Karpas-422 (cell line): ENCODE measurements at regions not wholly inside any gene's neighbourhood (a gene's known extent, or its start where the extent isn't known, plus 50 kb on each side); places are given as distances from the start of the nearest gene placed in this dataset.

Experiments used
- DNase-seq: peaks from one replicate; pipeline ENCODE4 v3.0.0-alpha.2; 2015
- H2AFZ ChIP-seq: fragments of 200-600 bp; sonication (generic); 2 replicates; pipeline ENCODE4 v1.6.1; 2014; ENCODE audit warnings: antibody characterized with exemption, low read length, mixed read lengths
- H3K27ac ChIP-seq: fragments of 200-600 bp; sonication (generic); 2 replicates; pipeline ENCODE4 v1.5.1; 2014; ENCODE audit warnings: mild to moderate bottlenecking, low read length, moderate library complexity
- H3K27me3 ChIP-seq: fragments of 200-600 bp; sonication (generic); 2 replicates; pipeline ENCODE4 v1.6.1; 2014; ENCODE audit warnings: low read length, mixed read lengths
- H3K36me3 ChIP-seq: fragments of 200-600 bp; sonication (generic); 2 replicates; pipeline ENCODE4 v1.6.1; 2014; ENCODE audit warnings: low read length, mixed read lengths; ENCODE audit not compliant: insufficient read depth
- H3K4me1 ChIP-seq: fragments of 200-600 bp; sonication (generic); 2 replicates; pipeline ENCODE4 v1.6.1; 2014; ENCODE audit warnings: mild to moderate bottlenecking, low read length, mixed read lengths
- H3K4me2 ChIP-seq: fragments of 200-600 bp; sonication (generic); 2 replicates; pipeline ENCODE4 v1.6.1; 2014; ENCODE audit warnings: low read length, low read depth, mild to moderate bottlenecking; ENCODE audit not compliant: poor library complexity, severe bottlenecking
- H3K4me3 ChIP-seq: fragments of 200-600 bp; sonication (generic); 2 replicates; pipeline ENCODE4 v1.5.1; 2014; ENCODE audit warnings: mild to moderate bottlenecking, antibody characterized with exemption, low read length, mixed read lengths
- H3K79me2 ChIP-seq: fragments of 200-600 bp; sonication (generic); 2 replicates; pipeline ENCODE4 v1.6.1; 2014; ENCODE audit warnings: mild to moderate bottlenecking, low read length, mixed read lengths
- H3K9ac ChIP-seq: fragments of 200-600 bp; sonication (generic); 2 replicates; pipeline ENCODE4 v1.6.0; 2014; ENCODE audit warnings: low read length
- H3K9me2 ChIP-seq: fragments of 200-600 bp; sonication (generic), shearing (Covaris generic); replicated peaks from 2 replicates; pipeline ENCODE4 v1.6.0; 2014; ENCODE audit warnings: mild to moderate bottlenecking, low read length, moderate library complexity; ENCODE audit not compliant: insufficient read depth
- H3K9me3 ChIP-seq: fragments of 300-700, 200-600 bp; sonication (generic); 2 replicates; pipeline ENCODE4 v1.6.1; 2014; ENCODE audit warnings: low read length, mixed read lengths
- H4K20me1 ChIP-seq: fragments of 200-600 bp; sonication (generic); 2 replicates; pipeline ENCODE4 v1.6.1; 2014; ENCODE audit warnings: mild to moderate bottlenecking, antibody characterized with exemption, low read length, low read depth; ENCODE audit not compliant: insufficient read depth

DNA sequence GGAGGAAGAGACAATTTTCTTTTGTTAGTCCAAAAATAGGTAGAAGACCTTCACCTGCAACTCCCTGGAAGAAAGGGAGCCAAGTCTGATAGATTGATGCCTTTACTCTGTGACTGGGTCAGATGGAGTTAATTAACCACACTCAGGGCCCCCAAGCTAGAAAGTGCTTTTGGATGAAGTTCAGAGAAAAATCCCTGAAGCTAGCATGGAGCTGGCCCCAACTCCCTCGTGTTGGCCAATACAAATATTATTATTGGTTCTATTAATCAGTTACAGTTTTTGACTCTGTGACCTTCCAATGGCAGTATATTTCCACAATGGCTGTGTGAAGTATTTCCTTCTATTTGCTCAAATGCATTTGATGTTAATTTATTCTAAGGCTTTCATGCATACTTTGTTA, 1753.5 kb downstream of the EFNA5 start:
- H3K79me2 ChIP-seq: no peaks in the 10 kb centered on the region
- no peaks in the 10 kb centered on the region for H3K4me1 ChIP-seq
- H3K9me3 ChIP-seq: peaks cover 36% of the 10 kb centered on the region
- H3K4me3 ChIP-seq: no peak overlapping the region
- no peak overlapping the region for H3K27ac ChIP-seq
- no peak overlapping the region for H2AFZ ChIP-seq
- H4K20me1 ChIP-seq: no peaks in the 10 kb centered on the region
- no peaks in the 10 kb centered on the region for H3K36me3 ChIP-seq
- no peaks in the 10 kb centered on the region for H3K9me2 ChIP-seq
- no peaks in the 10 kb centered on the region for H3K27me3 ChIP-seq
- no peak for DNase-seq
- H3K4me2 ChIP-seq: no peak overlapping the region
- no peak overlapping the region for H3K9ac ChIP-seq

DNA sequence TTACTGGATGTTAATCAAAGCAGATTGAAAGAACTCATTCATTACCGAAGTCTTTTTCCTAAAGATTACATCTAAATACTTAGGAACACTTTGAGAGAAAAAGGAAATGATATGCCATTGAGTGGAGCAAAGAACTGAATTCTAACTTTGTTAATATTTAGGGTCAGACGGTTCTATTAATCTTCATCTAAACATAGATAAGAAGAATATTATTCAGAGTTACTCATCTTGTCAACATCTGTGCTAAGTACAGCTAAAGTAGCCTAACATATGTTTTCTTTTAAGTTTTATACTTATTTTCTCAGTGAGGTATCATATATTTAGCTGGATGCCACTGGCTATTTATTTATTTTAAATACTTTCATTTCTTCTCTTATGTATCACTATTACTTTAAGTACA, 1763.7 kb downstream of the EFNA5 start:
- Histone ChIP-seq H3K9me3 (peaks cover 32% of the 10 kb centered on the region), H3K4me3 (no peak overlapping the region), H3K4me2 (no peak overlapping the region), H3K9me2 (no peaks in the 10 kb centered on the region), H3K27me3 (no peaks in the 10 kb centered on the region), H3K9ac (no peak overlapping the region), H3K79me2 (no peaks in the 10 kb centered on the region), H3K27ac (no peak overlapping the region), H4K20me1 (no peaks in the 10 kb centered on the region), H3K36me3 (no peaks in the 10 kb centered on the region), H3K4me1 (no peaks in the 10 kb centered on the region), H2AFZ (no peak overlapping the region)
- no peak for DNase-seq

DNA sequence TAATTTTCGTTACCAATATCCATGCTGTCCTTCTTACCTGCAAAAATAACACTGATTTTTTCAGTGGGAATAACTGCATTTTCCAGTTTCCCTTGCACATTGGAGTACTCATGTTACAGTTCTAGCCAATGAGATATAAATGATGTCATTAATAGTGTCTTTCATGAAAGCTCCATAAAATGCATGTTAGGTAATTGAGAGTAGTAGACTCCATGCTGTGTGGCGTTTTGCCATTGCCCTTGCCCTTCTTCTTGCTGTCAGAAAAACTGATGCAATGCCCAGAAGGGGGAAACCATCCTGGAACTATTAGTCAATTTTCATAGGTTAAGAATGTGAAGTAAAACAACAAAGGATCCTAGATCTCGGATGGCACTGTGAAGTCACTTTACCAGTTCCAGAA, 1765.3 kb downstream of the EFNA5 start:
- Histone ChIP-seq H3K79me2 (no peaks in the 10 kb centered on the region), H3K4me2 (no peak overlapping the region), H3K27me3 (no peaks in the 10 kb centered on the region), H3K4me3 (no peak overlapping the region), H2AFZ (no peak overlapping the region), H3K9me2 (no peaks in the 10 kb centered on the region), H3K4me1 (no peaks in the 10 kb centered on the region), H3K36me3 (no peaks in the 10 kb centered on the region), H3K9ac (no peak overlapping the region), H3K9me3 (peaks cover 43% of the 10 kb centered on the region), H3K27ac (no peak overlapping the region), H4K20me1 (no peaks in the 10 kb centered on the region)
- no peak for DNase-seq

DNA sequence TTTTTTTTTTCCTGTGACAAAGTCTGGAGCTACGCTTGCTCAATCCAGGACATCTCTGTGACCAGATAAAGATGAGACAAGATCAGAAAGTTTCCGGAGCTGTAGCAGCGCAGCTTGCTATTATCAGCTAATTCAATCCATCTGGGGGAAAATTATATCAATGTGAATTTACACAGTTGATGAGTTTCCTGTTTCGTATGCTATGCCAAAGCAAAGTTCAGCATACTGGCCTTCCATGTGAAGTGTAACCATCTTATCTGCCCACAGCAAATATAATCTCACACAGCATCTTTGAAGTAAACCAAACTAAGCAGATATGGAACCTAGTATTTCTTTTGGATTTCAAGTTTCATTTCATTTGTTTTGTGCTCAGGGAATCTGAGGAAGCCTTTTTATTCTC, 1767.7 kb downstream of the EFNA5 start:
- DNase-seq: no peak
- Histone ChIP-seq H3K4me2 (no peak overlapping the region), H3K4me3 (no peak overlapping the region), H3K27me3 (no peaks in the 10 kb centered on the region), H3K79me2 (no peaks in the 10 kb centered on the region), H3K27ac (no peak overlapping the region), H3K4me1 (no peaks in the 10 kb centered on the region), H3K9me2 (no peaks in the 10 kb centered on the region), H2AFZ (no peak overlapping the region), H3K9me3 (peaks cover 30% of the 10 kb centered on the region), H4K20me1 (no peaks in the 10 kb centered on the region), H3K9ac (no peak overlapping the region), H3K36me3 (no peaks in the 10 kb centered on the region)

DNA sequence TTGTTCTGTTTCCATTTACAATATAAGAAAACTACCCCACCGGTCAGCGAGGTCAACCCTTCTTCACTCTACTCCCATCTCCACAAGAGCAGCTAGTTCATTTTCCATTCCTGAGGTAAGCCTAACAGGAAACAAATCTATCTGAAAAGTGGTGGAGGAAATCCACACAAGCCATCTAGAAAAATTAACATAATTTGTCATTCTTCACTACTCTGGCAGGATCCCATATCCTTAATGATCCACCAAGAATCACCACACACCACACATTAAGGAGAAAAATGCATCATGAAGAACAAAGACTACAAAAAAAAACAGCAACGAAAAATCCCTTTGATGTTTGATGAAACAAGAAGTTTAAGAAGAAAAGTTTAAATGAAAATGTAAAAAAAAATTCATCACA, 1771.0 kb downstream of the EFNA5 start:
- no peak overlapping the region for H3K27ac ChIP-seq
- DNase-seq: no peak
- H3K9me2 ChIP-seq: no peaks in the 10 kb centered on the region
- H3K27me3 ChIP-seq: no peaks in the 10 kb centered on the region
- H4K20me1 ChIP-seq: no peaks in the 10 kb centered on the region
- no peaks in the 10 kb centered on the region for H3K36me3 ChIP-seq
- H3K9me3 ChIP-seq: peaks cover 31% of the 10 kb centered on the region
- no peaks in the 10 kb centered on the region for H3K4me1 ChIP-seq
- H3K79me2 ChIP-seq: no peaks in the 10 kb centered on the region
- no peak overlapping the region for H3K4me3 ChIP-seq
- no peak overlapping the region for H2AFZ ChIP-seq
- no peak overlapping the region for H3K9ac ChIP-seq
- H3K4me2 ChIP-seq: no peak overlapping the region

DNA sequence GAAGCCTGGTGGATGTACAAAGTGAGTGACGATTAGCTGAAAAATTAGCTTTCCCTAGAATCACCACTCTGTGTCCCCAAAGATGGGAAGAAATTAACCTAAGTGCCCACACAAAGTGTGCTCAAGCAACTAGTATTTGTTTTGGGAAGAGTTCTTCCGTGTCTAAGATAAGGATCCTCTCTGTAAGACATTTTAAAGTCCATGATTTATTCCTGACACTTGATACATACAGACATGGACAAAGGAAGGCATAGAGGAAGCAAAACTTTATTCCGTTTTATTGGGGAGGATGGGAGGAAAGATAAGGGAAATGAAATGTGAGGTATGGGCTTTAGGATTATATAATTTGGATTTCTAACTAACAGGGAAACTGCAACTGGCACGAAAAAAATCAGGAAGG, 1772.6 kb downstream of the EFNA5 start:
- H3K9me2 ChIP-seq: no peaks in the 10 kb centered on the region
- H3K4me3 ChIP-seq: no peak overlapping the region
- H3K4me2 ChIP-seq: no peak overlapping the region
- no peak overlapping the region for H3K9ac ChIP-seq
- H4K20me1 ChIP-seq: no peaks in the 10 kb centered on the region
- no peak overlapping the region for H3K27ac ChIP-seq
- H2AFZ ChIP-seq: no peak overlapping the region
- no peak for DNase-seq
- no peaks in the 10 kb centered on the region for H3K36me3 ChIP-seq
- H3K9me3 ChIP-seq: peaks cover 31% of the 10 kb centered on the region
- no peaks in the 10 kb centered on the region for H3K79me2 ChIP-seq
- no peaks in the 10 kb centered on the region for H3K4me1 ChIP-seq
- no peaks in the 10 kb centered on the region for H3K27me3 ChIP-seq

DNA sequence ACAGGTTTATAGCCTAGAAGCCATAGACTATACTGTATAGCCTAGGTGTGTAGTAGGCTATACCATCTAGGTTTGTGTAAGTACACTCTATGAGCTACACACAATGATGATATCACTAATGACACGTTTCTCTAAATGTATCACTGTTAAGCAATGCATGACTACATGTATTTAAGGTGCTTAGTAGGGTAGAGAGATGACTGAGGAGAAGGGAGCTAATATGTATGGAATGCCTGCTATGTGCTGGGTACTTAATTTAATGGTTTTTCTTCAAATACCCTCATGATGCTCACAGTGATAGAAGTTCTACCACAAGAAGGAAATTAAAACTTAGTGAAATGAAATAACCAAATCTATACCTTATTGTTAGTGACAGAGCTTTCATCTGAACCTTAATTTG, 1785.5 kb downstream of the EFNA5 start:
- H3K36me3 ChIP-seq: no peaks in the 10 kb centered on the region
- no peak for DNase-seq
- H3K4me1 ChIP-seq: no peaks in the 10 kb centered on the region
- no peak overlapping the region for H2AFZ ChIP-seq
- H4K20me1 ChIP-seq: no peaks in the 10 kb centered on the region
- no peak overlapping the region for H3K27ac ChIP-seq
- peaks cover 13% of the 10 kb centered on the region; the same call in 1 of the 2 replicates for H3K9me3 ChIP-seq
- no peak overlapping the region for H3K9ac ChIP-seq
- H3K4me3 ChIP-seq: no peak overlapping the region
- H3K9me2 ChIP-seq: no peaks in the 10 kb centered on the region
- no peaks in the 10 kb centered on the region for H3K79me2 ChIP-seq
- H3K4me2 ChIP-seq: no peak overlapping the region
- no peaks in the 10 kb centered on the region for H3K27me3 ChIP-seq

DNA sequence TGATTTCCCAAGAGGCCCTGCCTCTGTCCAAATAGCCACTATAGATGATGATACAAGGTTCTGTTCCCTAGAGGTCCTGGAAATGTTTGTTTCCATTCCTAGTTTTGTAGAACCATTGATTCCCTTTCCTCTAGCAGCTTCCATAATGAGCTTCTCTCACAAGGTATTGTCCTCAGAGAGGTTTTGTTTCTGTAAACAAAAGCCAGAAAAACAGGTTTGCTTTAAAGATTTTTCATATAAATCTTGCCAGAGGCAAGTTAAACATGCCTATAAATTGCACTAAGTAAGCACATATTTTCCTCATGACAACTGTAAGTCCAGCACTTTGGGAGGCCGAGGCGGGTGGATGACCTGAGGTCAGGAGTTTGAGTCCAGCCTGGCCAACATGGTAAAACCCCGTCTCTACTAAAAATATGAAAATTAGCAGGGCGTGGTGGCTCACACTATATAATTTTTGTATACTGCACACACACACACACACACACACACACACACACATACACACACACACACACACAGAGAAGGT, 1787.7 kb downstream of the EFNA5 start:
- Histone ChIP-seq H2AFZ (no peak overlapping the region), H3K4me1 (no peaks in the 10 kb centered on the region), H3K36me3 (no peaks in the 10 kb centered on the region), H3K9me2 (no peaks in the 10 kb centered on the region), H3K4me2 (no peak overlapping the region), H3K27me3 (no peaks in the 10 kb centered on the region), H3K9ac (no peak overlapping the region), H3K9me3 (peaks cover 13% of the 10 kb centered on the region; the same call in 1 of the 2 replicates), H3K27ac (no peak overlapping the region), H4K20me1 (no peaks in the 10 kb centered on the region), H3K4me3 (no peak overlapping the region), H3K79me2 (no peaks in the 10 kb centered on the region)
- DNase-seq: no peak

DNA sequence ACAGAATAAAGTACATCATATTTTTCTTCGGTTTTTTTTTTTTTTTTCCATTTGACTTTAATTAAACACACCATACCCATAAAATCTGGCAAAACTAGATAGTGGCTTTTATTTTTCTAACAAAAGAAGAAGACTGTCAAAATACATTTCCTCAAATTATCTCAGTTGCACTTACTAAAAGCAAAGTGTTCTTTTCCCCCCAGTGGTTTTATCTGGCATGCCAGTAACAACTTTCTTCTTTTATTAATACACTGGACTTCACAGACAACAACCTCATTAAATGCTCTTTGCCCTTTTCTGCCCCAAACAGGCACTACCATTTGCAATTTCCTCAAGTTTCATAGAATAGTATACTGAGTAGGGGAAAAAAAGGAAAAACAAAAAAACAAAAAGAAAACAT, 1792.3 kb downstream of the EFNA5 start:
- H3K27ac ChIP-seq: no peak overlapping the region
- no peaks in the 10 kb centered on the region for H3K4me1 ChIP-seq
- peaks cover 10% of the 10 kb centered on the region; the same call in 1 of the 2 replicates for H3K9me3 ChIP-seq
- H2AFZ ChIP-seq: no peak overlapping the region
- H3K36me3 ChIP-seq: no peaks in the 10 kb centered on the region
- no peaks in the 10 kb centered on the region for H3K9me2 ChIP-seq
- H3K27me3 ChIP-seq: no peaks in the 10 kb centered on the region
- H3K79me2 ChIP-seq: no peaks in the 10 kb centered on the region
- DNase-seq: no peak
- no peak overlapping the region for H3K4me3 ChIP-seq
- H3K4me2 ChIP-seq: no peak overlapping the region
- no peaks in the 10 kb centered on the region for H4K20me1 ChIP-seq
- H3K9ac ChIP-seq: no peak overlapping the region
